Naive thymus-derived CD8-positive, alpha-beta T cell (primary cell): ENCODE measurements at regions not wholly inside any gene's neighbourhood (a gene's known extent, or its start where the extent isn't known, plus 50 kb on each side); places are given as distances from the start of the nearest gene placed in this dataset.

Experiments used
- ATAC-seq, 2 donors: fragments of 150-1000 bp; cut with Tn5 transposase in 1 of 2; sonication (Bioruptor Pico), chemical (Tn5 transposase) in 1 of 2; 1 replicate in 1 of 2; 2 replicates in 1 of 2; pipeline ENCODE4 v1.10.0; 2021; ENCODE audit warnings: mild to moderate bottlenecking in 2 of 2, moderate library complexity in 2 of 2
- POLR2A ChIA-PET: fragments of 350-600 bp; sonication (Branson Sonifier 250); formaldehyde crosslinking; loops from one replicate; lab custom pipeline; 2021; ENCODE audit warnings: antibody characterized with exemption; lab: Charles Lee
- DNase-seq, 10 donors: peaks; one replicate each; pipeline versions ENCODE4 v3.0.0 to v3.0.0-alpha.2; 2020 to 2022
- H3K27ac Mint-ChIP-seq, 10 donors: one replicate each; pipeline ENCODE4 v1.8.0; 2020 to 2022; ENCODE audit warnings: mild to moderate bottlenecking in 10 of 10, mixed read lengths in 10 of 10, moderate library complexity in 4 of 10, inconsistent platforms in 1 of 10
- H3K27me3 Mint-ChIP-seq, 5 donors: one replicate each; pipeline ENCODE4 v1.8.0; 2021 to 2022; ENCODE audit warnings: mixed read lengths in 5 of 5
- H3K36me3 Mint-ChIP-seq, 3 donors: one replicate each; pipeline ENCODE4 v1.8.0; 2020 to 2022; ENCODE audit warnings: mixed read lengths in 3 of 3, mild to moderate bottlenecking in 2 of 3, inconsistent platforms in 1 of 3
- H3K4me1 Mint-ChIP-seq, 4 donors: one replicate each; pipeline ENCODE4 v1.8.0; 2021 to 2022; ENCODE audit warnings: mixed read lengths in 4 of 4
- H3K4me3 Mint-ChIP-seq, 10 donors: one replicate each; pipeline ENCODE4 v1.8.0; 2020 to 2022; ENCODE audit warnings: mild to moderate bottlenecking in 10 of 10, mixed read lengths in 10 of 10, moderate library complexity in 6 of 10, inconsistent platforms in 1 of 10
- H3K9me3 Mint-ChIP-seq, 9 donors: one replicate each; pipeline ENCODE4 v1.8.0; 2020 to 2022; ENCODE audit warnings: mixed read lengths in 9 of 9, mild to moderate bottlenecking in 3 of 9, inconsistent platforms in 1 of 9, moderate library complexity in 1 of 9

- H3K27me3 Mint-ChIP-seq = peaks cover 2 to 41% (median 15%) of the 10 kb centered on the region in 5 donors
- POLR2A ChIA-PET = no interaction called here
- H3K4me3 Mint-ChIP-seq = no peak overlapping the region
- DNase-seq (no peak), ATAC-seq (no peak)
- H3K36me3 Mint-ChIP-seq = no peaks in the 10 kb centered on the region
- H3K9me3 Mint-ChIP-seq = peaks cover 0 to 5% (median 0%) of the 10 kb centered on the region in 9 donors
- no peaks in the 10 kb centered on the region for H3K4me1 Mint-ChIP-seq
- H3K27ac Mint-ChIP-seq = peak overlapping the region in 1 of 10 donors; percentile 34
Observed at GRCh38 chr4:8702020-8702495, 109.5 kb downstream of the CPZ start.

GRCh38 chr4:8701126-8702019 is 108.8 kb downstream of the CPZ start:
- H3K27me3 Mint-ChIP-seq = peaks cover 2 to 44% (median 16%) of the 10 kb centered on the region in 5 donors
- H3K27ac Mint-ChIP-seq = no peak overlapping the region
- POLR2A ChIA-PET = no interaction called here
- ATAC-seq = no peak
- peaks cover 0 to 5% (median 0%) of the 10 kb centered on the region in 9 donors for H3K9me3 Mint-ChIP-seq
- H3K4me1 Mint-ChIP-seq = no peaks in the 10 kb centered on the region
- no peak for DNase-seq
- H3K4me3 Mint-ChIP-seq = no peak overlapping the region
- H3K36me3 Mint-ChIP-seq = no peaks in the 10 kb centered on the region

- no peak for ATAC-seq
- H3K4me1 Mint-ChIP-seq = no peaks in the 10 kb centered on the region
- H3K27me3 Mint-ChIP-seq = peaks cover 2 to 44% (median 16%) of the 10 kb centered on the region in 5 donors
- no peak for DNase-seq
- no peak overlapping the region for H3K4me3 Mint-ChIP-seq
- H3K9me3 Mint-ChIP-seq = peaks cover 0 to 5% (median 0%) of the 10 kb centered on the region in 9 donors
- POLR2A ChIA-PET = no interaction called here
- H3K36me3 Mint-ChIP-seq = no peaks in the 10 kb centered on the region
- no peak overlapping the region for H3K27ac Mint-ChIP-seq
Observed at GRCh38 chr4:8700531-8700930, 108.0 kb downstream of the CPZ start.

GRCh38 chr4:8699479-8700145 is 107.0 kb downstream of the CPZ start:
- peaks cover 2 to 42% (median 13%) of the 10 kb centered on the region in 5 donors for H3K27me3 Mint-ChIP-seq
- peaks cover 0 to 5% (median 0%) of the 10 kb centered on the region in 9 donors for H3K9me3 Mint-ChIP-seq
- ATAC-seq (no peak), DNase-seq (no peak)
- no peak overlapping the region for H3K27ac Mint-ChIP-seq
- no peaks in the 10 kb centered on the region for H3K4me1 Mint-ChIP-seq
- POLR2A ChIA-PET = no interaction called here
- H3K4me3 Mint-ChIP-seq = no peak overlapping the region
- H3K36me3 Mint-ChIP-seq = no peaks in the 10 kb centered on the region

GRCh38 chr4:8699063-8699385 is 106.5 kb downstream of the CPZ start:
- POLR2A ChIA-PET = no interaction called here
- no peak for DNase-seq

GRCh38 chr4:8698341-8699062 is 105.9 kb downstream of the CPZ start:
- DNase-seq (no peak), ATAC-seq (no peak)
- H3K9me3 Mint-ChIP-seq = peaks cover 0 to 15% (median 1%) of the 10 kb centered on the region in 9 donors
- no peak overlapping the region for H3K27ac Mint-ChIP-seq
- no peaks in the 10 kb centered on the region for H3K36me3 Mint-ChIP-seq
- no peaks in the 10 kb centered on the region for H3K4me1 Mint-ChIP-seq
- no peak overlapping the region for H3K4me3 Mint-ChIP-seq
- H3K27me3 Mint-ChIP-seq = peaks cover under 1 to 44% (median 19%) of the 10 kb centered on the region in 5 donors
- POLR2A ChIA-PET = no interaction called here

More at GRCh38 chr4:8699063-8699385, 106.5 kb downstream of the CPZ start:
- no peak for ATAC-seq
- no peaks in the 10 kb centered on the region for H3K36me3 Mint-ChIP-seq
- no peaks in the 10 kb centered on the region for H3K4me1 Mint-ChIP-seq
- peaks cover 2 to 42% (median 17%) of the 10 kb centered on the region in 5 donors for H3K27me3 Mint-ChIP-seq
- H3K27ac Mint-ChIP-seq = no peak overlapping the region
- peaks cover 0 to 10% (median under 1%) of the 10 kb centered on the region in 9 donors for H3K9me3 Mint-ChIP-seq
- H3K4me3 Mint-ChIP-seq = no peak overlapping the region

GRCh38 chr4:8697826-8698225 is 105.3 kb downstream of the CPZ start:
- Mint-ChIP-seq H3K9me3 (peaks cover 0 to 22% (median 1%) of the 10 kb centered on the region in 9 donors), H3K4me1 (no peaks in the 10 kb centered on the region)
- no peak for ATAC-seq

GRCh38 chr4:8696369-8697127 is 104.0 kb downstream of the CPZ start:
- Mint-ChIP-seq H3K4me1 (no peaks in the 10 kb centered on the region), H3K27ac (no peak overlapping the region), H3K4me3 (no peak overlapping the region), H3K9me3 (peaks cover 0 to 25% (median 0%) of the 10 kb centered on the region in 9 donors), H3K27me3 (peaks cover 0 to 44% (median 14%) of the 10 kb centered on the region in 5 donors), H3K36me3 (no peaks in the 10 kb centered on the region)
- POLR2A ChIA-PET = no interaction called here
- DNase-seq = no peak
- ATAC-seq = no peak

More at GRCh38 chr4:8697826-8698225, 105.3 kb downstream of the CPZ start:
- POLR2A ChIA-PET = no interaction called here
- peaks cover 0 to 44% (median 19%) of the 10 kb centered on the region in 5 donors for H3K27me3 Mint-ChIP-seq
- H3K4me3 Mint-ChIP-seq = no peak overlapping the region
- no peak overlapping the region for H3K27ac Mint-ChIP-seq
- no peak for DNase-seq
- no peaks in the 10 kb centered on the region for H3K36me3 Mint-ChIP-seq

GRCh38 chr4:8695237-8696219 is 103.0 kb downstream of the CPZ start:
- no peaks in the 10 kb centered on the region for H3K36me3 Mint-ChIP-seq
- H3K27me3 Mint-ChIP-seq = peaks cover 0 to 37% (median 11%) of the 10 kb centered on the region in 5 donors
- DNase-seq = no peak
- no peaks in the 10 kb centered on the region for H3K4me1 Mint-ChIP-seq
- ATAC-seq = no peak
- H3K9me3 Mint-ChIP-seq = peaks cover 0 to 25% (median 0%) of the 10 kb centered on the region in 9 donors
- no peak overlapping the region for H3K4me3 Mint-ChIP-seq
- POLR2A ChIA-PET = no interaction called here
- no peak overlapping the region for H3K27ac Mint-ChIP-seq

- no peak overlapping the region for H3K4me3 Mint-ChIP-seq
- DNase-seq = no peak
- no peaks in the 10 kb centered on the region for H3K36me3 Mint-ChIP-seq
- POLR2A ChIA-PET = no interaction called here
- no peak for ATAC-seq
- H3K27me3 Mint-ChIP-seq = peaks cover 0 to 36% (median 14%) of the 10 kb centered on the region in 5 donors
- H3K9me3 Mint-ChIP-seq = peaks cover 0 to 25% (median 0%) of the 10 kb centered on the region in 9 donors
- no peak overlapping the region for H3K27ac Mint-ChIP-seq
- H3K4me1 Mint-ChIP-seq = no peaks in the 10 kb centered on the region
Observed at GRCh38 chr4:8694651-8695151, 102.1 kb downstream of the CPZ start.

GRCh38 chr4:8694226-8694625 is 101.7 kb downstream of the CPZ start:
- Mint-ChIP-seq H3K36me3 (no peaks in the 10 kb centered on the region), H3K4me3 (no peak overlapping the region), H3K27me3 (peaks cover 1 to 36% (median 16%) of the 10 kb centered on the region in 5 donors), H3K27ac (no peak overlapping the region), H3K4me1 (no peaks in the 10 kb centered on the region), H3K9me3 (peaks cover 0 to 25% (median 0%) of the 10 kb centered on the region in 9 donors)
- no peak for ATAC-seq
- no peak for DNase-seq
- POLR2A ChIA-PET = no interaction called here
